ENCODE measurements at regions not wholly inside any gene's neighbourhood (a gene's known extent, or its start where the extent isn't known, plus 50 kb on each side); places are given as distances from the start of the nearest gene placed in this dataset.

DNA sequence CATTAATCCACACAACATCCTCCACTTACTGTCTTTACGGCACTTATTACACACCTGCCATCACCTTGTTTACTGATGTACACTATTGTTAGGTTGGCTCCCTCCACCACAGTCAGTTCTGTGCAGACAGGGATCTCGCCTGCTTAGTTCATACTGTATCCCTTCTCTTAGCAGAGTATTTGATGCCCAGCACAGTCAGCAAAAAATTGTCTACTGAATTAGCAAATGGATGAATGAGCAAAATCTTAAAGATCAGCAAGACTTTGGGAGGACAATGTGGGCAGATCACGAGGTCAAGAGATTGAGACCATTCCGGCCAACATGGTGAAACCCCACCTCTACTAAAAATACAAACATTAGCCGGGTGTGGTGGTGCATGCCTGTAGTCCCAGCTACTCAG is 109.8 kb upstream of the ATXN1 start:
- TF ChIP-seq, protein P1, sequence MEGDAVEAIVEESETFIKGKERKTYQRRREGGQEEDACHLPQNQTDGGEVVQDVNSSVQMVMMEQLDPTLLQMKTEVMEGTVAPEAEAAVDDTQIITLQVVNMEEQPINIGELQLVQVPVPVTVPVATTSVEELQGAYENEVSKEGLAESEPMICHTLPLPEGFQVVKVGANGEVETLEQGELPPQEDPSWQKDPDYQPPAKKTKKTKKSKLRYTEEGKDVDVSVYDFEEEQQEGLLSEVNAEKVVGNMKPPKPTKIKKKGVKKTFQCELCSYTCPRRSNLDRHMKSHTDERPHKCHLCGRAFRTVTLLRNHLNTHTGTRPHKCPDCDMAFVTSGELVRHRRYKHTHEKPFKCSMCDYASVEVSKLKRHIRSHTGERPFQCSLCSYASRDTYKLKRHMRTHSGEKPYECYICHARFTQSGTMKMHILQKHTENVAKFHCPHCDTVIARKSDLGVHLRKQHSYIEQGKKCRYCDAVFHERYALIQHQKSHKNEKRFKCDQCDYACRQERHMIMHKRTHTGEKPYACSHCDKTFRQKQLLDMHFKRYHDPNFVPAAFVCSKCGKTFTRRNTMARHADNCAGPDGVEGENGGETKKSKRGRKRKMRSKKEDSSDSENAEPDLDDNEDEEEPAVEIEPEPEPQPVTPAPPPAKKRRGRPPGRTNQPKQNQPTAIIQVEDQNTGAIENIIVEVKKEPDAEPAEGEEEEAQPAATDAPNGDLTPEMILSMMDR (IDR thresholded peaks at IDR 0.05): no peak
- TF ChIP-seq POLR2AphosphoS5 (IDR thresholded peaks at IDR 0.05) (no peak), POLR2A (IDR thresholded peaks at IDR 0.05) (no peak)

All from prostate gland (tissue), 2 donors.